Keratinocyte (primary cell): ENCODE measurements at regions not wholly inside any gene's neighbourhood (a gene's known extent, or its start where the extent isn't known, plus 50 kb on each side); places are given as distances from the start of the nearest gene placed in this dataset.

Source experiments
- DNase-seq: peaks from one replicate; pipeline ENCODE4 v3.0.0-alpha.2; 2011; ENCODE audit warnings: low read depth, missing footprints, low spot score
- FAIRE-seq: peaks from 2 replicates; lab custom pipeline; 2011; peaks lifted over from hg19 to GRCh38; lab: Jason Lieb, UNC
- H2AFZ ChIP-seq: 2 replicates; pipeline ENCODE4 v1.6.0; 2012; ENCODE audit warnings: low read length, control low read depth, inconsistent platforms; ENCODE audit not compliant: control insufficient read depth
- H3K27ac ChIP-seq: 2 replicates; pipeline ENCODE4 v1.5.1; 2011; ENCODE audit warnings: low read length; ENCODE audit not compliant: control insufficient read depth, insufficient read depth
- H3K27me3 ChIP-seq: 3 replicates; pipeline ENCODE4 v1.6.0; 2011; ENCODE audit warnings: low read length; ENCODE audit not compliant: control insufficient read depth, insufficient read depth; ENCODE audit errors: extremely low read depth
- H3K36me3 ChIP-seq, 2 experiments: 2 replicates in 1 of 2; 3 replicates in 1 of 2; pipeline ENCODE4 v1.5.1; 2011; ENCODE audit warnings: low read length in 2 of 2, mild to moderate bottlenecking in 1 of 2; ENCODE audit not compliant: control insufficient read depth in 2 of 2, insufficient read depth in 2 of 2; ENCODE audit errors: extremely low read depth in 1 of 2
- H3K4me1 ChIP-seq: 3 replicates; pipeline ENCODE4 v1.5.1; 2011; ENCODE audit warnings: low read length; ENCODE audit not compliant: control insufficient read depth, insufficient read depth; ENCODE audit errors: extremely low read depth
- H3K4me2 ChIP-seq: 3 replicates; pipeline ENCODE4 v1.6.0; 2011; ENCODE audit warnings: low read depth, low read length; ENCODE audit not compliant: control insufficient read depth, insufficient read depth; ENCODE audit errors: extremely low read depth
- H3K4me3 ChIP-seq, 3 experiments: fragments of 200-600 bp in 1 of 3; sonication (generic) in 1 of 3; 2 replicates in 2 of 3; 3 replicates in 1 of 3; pipeline ENCODE4 v1.5.1; 2011 to 2016; ENCODE audit warnings: low read length in 3 of 3, mild to moderate bottlenecking in 3 of 3, control low read depth in 2 of 3, inconsistent platforms in 1 of 3, low read depth in 1 of 3, mixed read lengths in 1 of 3, mixed run types in 1 of 3, moderate library complexity in 1 of 3; ENCODE audit not compliant: control insufficient read depth in 2 of 3, insufficient read depth in 2 of 3; ENCODE audit errors: extremely low read depth in 1 of 3
- H3K79me2 ChIP-seq: 2 replicates; pipeline ENCODE4 v1.6.0; 2012; ENCODE audit warnings: low read length; ENCODE audit not compliant: control insufficient read depth, insufficient read depth
- H3K9ac ChIP-seq: 3 replicates; pipeline ENCODE4 v1.6.0; 2011; ENCODE audit warnings: low read length; ENCODE audit not compliant: control insufficient read depth, insufficient read depth; ENCODE audit errors: extremely low read depth
- H3K9me1 ChIP-seq: 3 replicates; pipeline ENCODE4 v1.6.0; 2011; ENCODE audit warnings: low read length; ENCODE audit not compliant: control insufficient read depth, insufficient read depth; ENCODE audit errors: extremely low read depth
- H3K9me3 ChIP-seq: 2 replicates; pipeline ENCODE4 v1.5.1; 2012; ENCODE audit warnings: low read depth, low read length; ENCODE audit not compliant: control insufficient read depth
- H4K20me1 ChIP-seq: 3 replicates; pipeline ENCODE4 v1.6.0; 2011; ENCODE audit warnings: low read length; ENCODE audit not compliant: control insufficient read depth, insufficient read depth; ENCODE audit errors: extremely low read depth
- EZH2 ChIP-seq: IDR thresholded peaks from one replicate; pipeline ENCODE4 v1.6.1; 2012; ENCODE audit warnings: inconsistent platforms, mild to moderate bottlenecking, low read length, moderate library complexity
- dilution Hi-C: fragments of 300-500 bp; cut with MboI; formaldehyde crosslinking; loops from one replicate; pipeline ENCODE4 v1.7.0; 2020; ENCODE audit warnings: low sequenced_read_pairs; ENCODE audit not compliant: extremely low pct_ligation_motif_present
- TF ChIP-seq, protein P1 (sequence below), 3 experiments: IDR thresholded peaks in 1 of 3; conservative IDR thresholded peaks in 1 of 3; optimal IDR thresholded peaks in 1 of 3; 2 replicates in 2 of 3; 3 replicates in 1 of 3; pipeline versions ENCODE3 to v1.5.1; 2011; ENCODE audit warnings: low read length in 3 of 3, mild to moderate bottlenecking in 3 of 3, moderate library complexity in 2 of 3, control low read depth in 1 of 3, inconsistent platforms in 1 of 3; ENCODE audit not compliant: insufficient read depth in 2 of 3; ENCODE audit errors: extremely low read depth in 1 of 3

DNA sequence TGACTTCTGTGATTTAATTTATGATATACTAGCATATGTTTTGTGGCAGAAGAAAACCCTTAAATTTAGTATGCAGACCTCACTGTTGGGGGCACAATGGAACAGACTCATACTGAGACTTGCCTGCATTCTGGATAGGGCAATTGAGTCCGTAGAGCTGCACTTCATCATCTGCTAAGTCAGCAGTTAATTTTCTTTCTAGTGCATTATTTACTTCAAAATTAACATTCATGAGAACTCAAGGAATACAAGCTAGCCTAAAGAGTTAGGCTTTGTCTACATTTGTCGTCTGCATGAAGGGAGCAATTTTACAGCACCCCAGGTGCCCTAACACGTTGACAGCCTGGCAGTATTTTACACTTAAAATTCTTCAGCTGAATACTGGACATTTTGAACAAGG lies 345.5 kb downstream of the CHL1 start:
- H3K4me1 ChIP-seq: no peaks in the 10 kb centered on the region
- FAIRE-seq (no peak), DNase-seq (no peak)
- no peak overlapping the region for H3K4me2 ChIP-seq
- H3K9me1 ChIP-seq: no peaks in the 10 kb centered on the region
- TF ChIP-seq, protein P1, sequence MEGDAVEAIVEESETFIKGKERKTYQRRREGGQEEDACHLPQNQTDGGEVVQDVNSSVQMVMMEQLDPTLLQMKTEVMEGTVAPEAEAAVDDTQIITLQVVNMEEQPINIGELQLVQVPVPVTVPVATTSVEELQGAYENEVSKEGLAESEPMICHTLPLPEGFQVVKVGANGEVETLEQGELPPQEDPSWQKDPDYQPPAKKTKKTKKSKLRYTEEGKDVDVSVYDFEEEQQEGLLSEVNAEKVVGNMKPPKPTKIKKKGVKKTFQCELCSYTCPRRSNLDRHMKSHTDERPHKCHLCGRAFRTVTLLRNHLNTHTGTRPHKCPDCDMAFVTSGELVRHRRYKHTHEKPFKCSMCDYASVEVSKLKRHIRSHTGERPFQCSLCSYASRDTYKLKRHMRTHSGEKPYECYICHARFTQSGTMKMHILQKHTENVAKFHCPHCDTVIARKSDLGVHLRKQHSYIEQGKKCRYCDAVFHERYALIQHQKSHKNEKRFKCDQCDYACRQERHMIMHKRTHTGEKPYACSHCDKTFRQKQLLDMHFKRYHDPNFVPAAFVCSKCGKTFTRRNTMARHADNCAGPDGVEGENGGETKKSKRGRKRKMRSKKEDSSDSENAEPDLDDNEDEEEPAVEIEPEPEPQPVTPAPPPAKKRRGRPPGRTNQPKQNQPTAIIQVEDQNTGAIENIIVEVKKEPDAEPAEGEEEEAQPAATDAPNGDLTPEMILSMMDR (optimal IDR thresholded peaks at IDR 0.05 in 1 of 3, IDR thresholded peaks at IDR 0.05 in 1 of 3, conservative IDR thresholded peaks at IDR 0.05 in 1 of 3; ENCODE audit: extremely low read depth in 1 of 3, insufficient read depth in 2 of 3, low read length in 3 of 3): no peak
- TF ChIP-seq EZH2: no peak
- H3K27ac ChIP-seq: no peak overlapping the region
- dilution Hi-C loops: no loop called here
- H3K36me3 ChIP-seq: no peaks in the 10 kb centered on the region
- no peaks in the 10 kb centered on the region for H4K20me1 ChIP-seq
- H3K4me3 ChIP-seq: no peak overlapping the region
- no peak overlapping the region for H2AFZ ChIP-seq
- no peak overlapping the region for H3K9ac ChIP-seq
- no peaks in the 10 kb centered on the region for H3K27me3 ChIP-seq
- H3K79me2 ChIP-seq: no peaks in the 10 kb centered on the region
- H3K9me3 ChIP-seq: no peaks in the 10 kb centered on the region

DNA sequence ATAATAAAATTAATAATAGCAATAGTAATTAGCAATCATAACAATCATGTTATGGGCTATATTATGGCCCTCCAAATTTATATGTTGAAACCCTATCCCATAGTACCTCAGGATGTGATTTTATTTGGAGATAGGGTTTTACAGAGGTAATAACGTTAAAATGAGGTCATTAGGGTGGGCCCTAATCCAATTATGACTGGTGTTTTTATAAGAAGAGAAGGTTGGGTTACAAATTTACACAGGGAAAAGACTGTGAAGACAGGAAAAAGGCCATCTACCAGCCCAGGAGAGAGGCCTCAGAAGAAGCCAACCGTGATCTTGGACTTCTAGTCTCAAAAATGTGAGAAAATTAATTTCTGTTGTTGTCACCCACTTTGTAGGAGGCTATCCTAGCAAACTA lies 353.1 kb downstream of the CHL1 start:
- no peak overlapping the region for H2AFZ ChIP-seq
- H3K4me3 ChIP-seq: no peak overlapping the region
- no peaks in the 10 kb centered on the region for H3K27me3 ChIP-seq
- DNase-seq: no peak
- H3K79me2 ChIP-seq: no peaks in the 10 kb centered on the region
- H3K27ac ChIP-seq: no peak overlapping the region
- H3K4me2 ChIP-seq: no peak overlapping the region
- no peaks in the 10 kb centered on the region for H3K9me3 ChIP-seq
- H3K9me1 ChIP-seq: no peaks in the 10 kb centered on the region
- dilution Hi-C loops: no loop called here
- no peak for FAIRE-seq
- H3K9ac ChIP-seq: no peak overlapping the region
- H3K4me1 ChIP-seq: no peaks in the 10 kb centered on the region
- no peaks in the 10 kb centered on the region for H3K36me3 ChIP-seq
- no peak for TF ChIP-seq EZH2
- TF ChIP-seq, protein P1 (optimal IDR thresholded peaks at IDR 0.05 in 1 of 3, IDR thresholded peaks at IDR 0.05 in 1 of 3, conservative IDR thresholded peaks at IDR 0.05 in 1 of 3; ENCODE audit: extremely low read depth in 1 of 3, insufficient read depth in 2 of 3, low read length in 3 of 3): no peak
- H4K20me1 ChIP-seq: no peaks in the 10 kb centered on the region
